DMS153 treated with DMSO at 0.1 percent for 48 hours (cell line): ENCODE measurements at regions not wholly inside any gene's neighbourhood (a gene's known extent, or its start where the extent isn't known, plus 50 kb on each side); places are given as distances from the start of the nearest gene placed in this dataset.

Experiments used
- DNase-seq: peaks from one replicate; lab custom pipeline; 2025; ENCODE audit not compliant: unreplicated experiment; lab: John Stamatoyannopoulos, UW

GRCh38 chr13:33739254-33739653 lies 78.7 kb upstream of the RFC3 start:
- DNase-seq, result no peak

DNA sequence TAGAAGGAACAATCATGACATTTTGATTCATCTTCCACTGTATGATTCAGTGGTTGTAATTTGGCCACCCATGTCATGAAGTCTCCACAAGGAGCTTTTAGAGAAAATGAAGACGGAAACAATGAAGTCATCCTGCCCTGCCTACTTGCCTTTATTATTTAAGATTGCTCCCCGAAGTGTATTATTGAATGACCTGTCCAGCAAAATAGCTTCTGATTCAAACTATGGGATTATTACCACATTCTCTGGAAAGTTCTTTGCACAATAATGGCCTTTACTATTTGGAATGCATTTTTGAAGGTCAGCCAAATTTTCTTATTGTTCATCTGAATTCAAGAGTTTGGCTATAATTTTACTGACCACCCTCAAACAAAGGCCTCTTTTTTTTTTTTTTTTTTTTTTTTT lies 77.8 kb upstream of the RFC3 start:
- no peak for DNase-seq

DNA sequence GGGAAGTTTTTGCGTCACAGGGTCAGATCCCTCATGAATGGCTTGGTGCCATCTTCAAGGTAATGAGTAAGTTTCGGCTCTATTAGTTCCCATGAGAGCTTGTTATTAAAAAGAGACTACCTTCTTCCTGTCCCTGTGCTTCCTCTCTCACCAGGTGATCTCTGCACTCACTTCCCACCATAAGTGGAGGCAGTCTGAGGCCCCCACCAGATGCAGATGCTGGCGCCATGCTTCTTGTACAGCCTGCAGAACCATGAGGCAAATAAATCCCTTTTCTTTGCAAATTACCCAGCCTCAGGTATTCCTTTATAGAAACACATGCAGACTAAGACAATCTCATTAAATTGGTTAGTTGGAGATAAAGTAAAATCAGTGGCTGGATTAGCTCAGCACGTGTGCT lies 75.6 kb upstream of the RFC3 start:
- DNase-seq, result no peak

GRCh38 chr13:33743438-33744368 lies 74.2 kb upstream of the RFC3 start:
- no peak for DNase-seq

DNA sequence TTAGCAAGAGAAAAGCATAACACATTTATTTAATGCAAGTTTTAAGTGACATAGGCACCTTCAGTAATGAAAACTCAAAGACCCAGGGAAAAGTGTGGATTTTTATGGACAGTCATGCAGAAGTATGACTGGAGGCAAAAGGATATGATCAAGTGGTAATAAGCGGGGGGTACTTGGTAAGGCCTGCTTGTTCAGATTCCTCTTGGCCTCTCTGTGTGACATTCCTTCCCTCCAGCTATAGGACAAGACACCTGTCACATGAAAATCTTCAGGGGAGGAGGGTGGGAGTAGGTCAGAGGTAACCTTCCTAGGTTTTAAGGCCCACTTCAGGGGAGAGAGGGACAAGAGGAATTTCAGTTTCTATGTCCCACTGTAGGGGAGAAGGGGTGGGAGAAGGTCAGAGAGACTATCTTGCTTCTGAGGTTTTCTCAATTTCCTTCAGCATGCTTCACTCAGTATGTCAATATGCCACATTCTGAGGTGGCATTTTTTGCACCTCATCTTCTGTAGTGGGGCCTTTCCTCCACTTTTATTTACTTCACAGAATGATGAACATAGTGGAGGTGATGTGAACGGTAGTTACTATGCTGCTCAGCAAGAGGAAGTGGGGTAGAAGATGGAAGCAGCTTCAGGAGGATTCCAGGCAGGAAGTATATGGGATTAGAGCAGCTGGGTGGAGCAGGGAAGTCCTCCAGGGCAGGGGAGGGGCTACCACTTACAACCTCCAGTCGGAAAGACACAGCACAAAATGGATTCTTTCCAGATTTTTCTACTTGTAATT lies 73.2 kb upstream of the RFC3 start:
- DNase-seq, result no peak

DNA sequence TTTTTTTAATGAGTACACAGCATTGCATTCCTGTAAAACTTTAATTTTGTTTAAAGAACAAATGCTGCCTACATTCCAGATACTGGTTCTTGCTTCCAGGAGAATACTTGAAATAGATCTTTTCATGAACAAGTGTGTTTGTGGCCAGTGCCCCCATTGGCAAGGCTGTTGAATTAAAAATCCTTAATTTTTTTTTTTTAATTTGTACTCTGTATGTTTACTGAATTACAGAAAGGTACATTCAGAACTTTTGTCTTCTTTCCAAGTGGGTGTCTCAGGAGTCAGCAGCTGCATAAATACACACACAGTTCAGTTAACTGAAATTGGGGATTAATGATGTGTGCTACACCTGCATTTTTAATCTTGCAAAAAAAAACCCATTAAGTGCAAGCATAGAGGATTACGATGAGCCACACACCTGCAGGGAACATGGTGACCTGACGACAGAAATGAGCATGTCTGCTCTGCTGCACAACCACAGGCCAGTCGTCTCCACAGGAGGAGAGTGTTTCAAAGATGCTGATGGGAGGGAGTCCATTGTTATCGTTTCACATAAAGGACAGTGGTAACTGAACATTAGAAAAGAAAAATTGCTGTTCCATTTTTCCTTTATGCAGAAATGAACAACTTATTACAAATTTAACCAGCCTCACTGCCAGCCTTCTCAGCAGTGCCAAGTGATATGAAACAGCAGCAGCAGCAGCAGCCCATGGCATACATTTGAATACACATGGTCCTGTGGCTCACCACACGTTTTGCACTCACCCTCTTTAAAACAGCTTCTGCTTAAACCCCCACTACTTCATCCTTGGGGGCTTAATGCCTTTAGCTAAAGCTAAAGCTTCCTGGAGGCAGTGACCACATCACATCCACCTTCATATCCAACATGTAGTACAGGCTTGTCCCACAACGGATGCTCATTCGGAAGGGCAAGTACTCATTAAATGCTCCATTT lies 72.3 kb upstream of the RFC3 start:
- no peak for DNase-seq

- no peak for DNase-seq
Measured at GRCh38 chr13:33746867-33747266, 71.1 kb upstream of the RFC3 start.

- no peak for DNase-seq
Measured at GRCh38 chr13:33751151-33751550, 66.8 kb upstream of the RFC3 start.

GRCh38 chr13:33752094-33752493 lies 65.9 kb upstream of the RFC3 start:
- no peak for DNase-seq

- DNase-seq, result no peak
Measured at GRCh38 chr13:33752597-33752996, 65.4 kb upstream of the RFC3 start.

DNA sequence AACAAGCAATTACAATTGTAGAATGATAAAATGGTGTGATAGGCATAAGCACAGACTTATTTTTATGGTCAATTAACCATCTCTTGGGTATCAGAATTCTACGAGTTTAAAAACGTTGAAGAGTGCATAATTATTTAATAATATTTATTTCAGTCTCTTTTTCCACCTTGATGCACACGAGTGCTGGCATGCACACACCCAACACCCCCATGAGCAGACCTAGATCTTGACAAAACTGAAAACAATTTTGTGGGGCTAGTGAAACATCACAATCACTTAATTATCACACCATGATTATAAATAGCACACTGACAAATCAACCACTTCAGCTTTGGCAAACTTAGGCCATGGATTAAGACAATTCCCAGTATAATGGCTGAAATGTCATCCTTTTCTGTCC lies 61.0 kb upstream of the RFC3 start:
- DNase-seq, result no peak

DNA sequence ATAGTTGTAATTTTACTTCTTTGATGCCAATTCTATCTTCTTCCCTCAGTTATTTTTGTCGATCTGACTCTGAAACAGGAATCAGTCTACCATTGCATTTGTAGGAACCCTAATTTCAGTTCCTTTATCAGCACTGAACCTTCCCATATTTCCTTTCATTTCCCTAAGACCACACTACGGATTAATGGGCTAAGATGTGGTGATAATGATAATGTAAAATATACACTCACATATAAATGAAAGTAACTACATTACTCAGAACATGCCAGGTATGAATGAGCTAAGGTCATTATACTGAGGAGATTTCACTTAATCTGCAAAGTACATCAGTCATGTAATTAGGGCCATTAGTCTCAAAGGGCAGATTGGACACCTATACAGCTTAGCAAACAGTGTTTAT lies 60.2 kb upstream of the RFC3 start:
- no peak for DNase-seq

DNA sequence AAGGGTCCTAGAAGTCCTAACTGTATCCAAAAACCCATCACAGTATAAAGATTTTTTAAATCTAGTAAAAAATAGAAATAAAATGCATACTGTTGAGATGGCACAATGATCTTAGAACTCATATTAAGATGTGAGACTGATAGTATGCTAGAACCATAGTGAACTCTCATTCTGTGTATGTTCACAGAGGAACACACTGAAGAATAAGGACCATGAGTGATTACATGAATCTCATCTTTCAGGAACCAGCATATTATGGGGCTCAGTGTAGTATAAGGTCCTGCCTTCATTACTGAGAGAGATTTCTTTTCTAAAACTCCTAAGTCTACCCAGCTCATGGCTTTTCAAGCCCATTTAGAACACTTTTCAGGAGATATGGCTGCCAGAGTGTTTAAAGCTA lies 59.8 kb upstream of the RFC3 start:
- DNase-seq, result no peak

- DNase-seq, result no peak
Measured at GRCh38 chr13:33761740-33762139, 56.2 kb upstream of the RFC3 start.

DNA sequence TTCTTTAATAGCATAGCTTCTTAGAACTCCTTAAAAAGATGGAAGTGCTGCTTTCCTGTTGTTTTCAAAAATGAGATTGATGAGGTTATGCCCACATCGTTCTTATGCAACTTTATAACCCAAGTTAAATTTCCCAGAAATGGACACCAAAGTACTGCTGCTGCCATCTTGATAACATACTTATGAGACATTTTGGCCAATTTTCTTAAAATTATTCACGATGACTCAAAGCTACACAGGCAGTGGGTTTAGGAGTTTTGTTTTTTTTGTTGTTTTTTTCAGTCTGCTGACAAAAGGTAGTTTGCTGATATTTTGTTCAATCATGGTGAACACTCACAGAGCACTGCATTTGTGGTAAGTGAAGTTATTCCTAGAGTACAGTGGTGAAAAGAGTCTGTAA lies 54.9 kb upstream of the RFC3 start:
- no peak for DNase-seq

GRCh38 chr13:33764716-33765115 lies 53.2 kb upstream of the RFC3 start:
- DNase-seq, result peak; percentile 10

GRCh38 chr13:33766329-33767123 lies 51.4 kb upstream of the RFC3 start:
- no peak for DNase-seq

- DNase-seq, result no peak
Measured at GRCh38 chr13:33767140-33767539, 50.8 kb upstream of the RFC3 start.
